SW480 (cell line): ENCODE measurements at regions not wholly inside any gene's neighbourhood (a gene's known extent, or its start where the extent isn't known, plus 50 kb on each side); places are given as distances from the start of the nearest gene placed in this dataset.

ENCODE experiments used
- DNase-seq: peaks from one replicate; pipeline ENCODE4 v3.0.0-alpha.2; 2016; ENCODE audit warnings: low spot score

DNA sequence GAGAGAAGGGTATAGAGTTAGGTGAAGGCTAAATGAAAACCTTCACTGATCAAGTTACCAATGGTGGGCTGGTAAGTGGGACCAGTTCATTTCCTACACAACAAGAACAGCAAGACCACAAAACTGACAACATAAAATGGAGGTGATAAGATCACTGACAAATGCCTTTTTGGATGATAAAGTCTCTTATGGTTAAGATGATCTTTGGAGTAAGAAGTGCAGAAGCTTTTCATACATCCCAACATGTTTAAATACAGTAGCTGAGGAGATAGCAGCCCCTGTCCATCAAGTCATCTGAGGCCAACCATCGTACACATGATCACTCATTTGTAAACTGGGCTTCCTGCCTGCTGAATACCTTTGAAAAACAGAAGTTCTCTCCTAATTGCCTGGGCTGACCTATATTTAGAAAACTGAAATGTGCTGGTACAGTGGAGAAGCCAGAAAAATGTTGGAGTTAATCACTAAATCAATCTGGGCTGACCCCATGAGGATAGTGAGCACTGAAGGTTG, 259.0 kb upstream of the ZFHX3 start:
- DNase-seq = no peak

DNA sequence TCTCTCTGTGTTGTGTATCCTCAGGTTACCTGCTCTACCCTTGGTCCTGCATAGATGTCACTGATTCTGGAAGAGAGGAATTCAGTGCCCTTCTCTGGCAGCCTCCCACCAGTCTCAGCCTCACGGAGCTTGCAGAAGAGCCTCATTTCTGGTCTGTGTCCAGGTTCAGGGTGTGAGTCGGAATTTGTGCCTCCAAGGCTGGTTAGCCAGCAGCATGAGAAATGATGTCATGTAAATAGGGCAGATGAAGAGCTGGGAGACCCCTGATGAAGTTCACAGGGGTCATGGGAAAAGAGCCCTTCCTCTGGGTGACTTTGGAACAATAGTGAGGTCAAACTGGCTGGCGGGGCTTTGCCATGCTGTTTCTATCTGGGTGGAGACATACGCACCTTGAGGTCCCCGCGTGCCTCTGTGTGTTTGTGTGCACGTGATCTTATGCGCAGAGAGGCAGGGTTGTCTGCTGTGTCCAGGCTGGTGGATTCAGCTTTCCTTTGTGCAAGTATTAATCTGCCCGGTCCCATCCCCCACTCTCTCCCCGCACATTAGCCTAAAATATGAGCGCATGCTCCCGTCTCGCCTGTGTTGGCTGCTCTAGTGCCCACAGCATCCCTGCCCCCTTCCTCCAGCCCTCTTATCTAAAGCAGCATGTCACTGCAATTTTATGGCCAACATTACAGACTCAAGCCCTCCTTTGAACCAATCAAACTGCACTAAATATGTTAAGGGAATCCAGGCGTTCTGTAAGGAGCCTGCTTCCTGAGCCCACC, 256.3 kb upstream of the ZFHX3 start:
- no peak for DNase-seq

GRCh38 chr16:73302942-73303341, 255.0 kb upstream of the ZFHX3 start:
- DNase-seq = no peak

DNA sequence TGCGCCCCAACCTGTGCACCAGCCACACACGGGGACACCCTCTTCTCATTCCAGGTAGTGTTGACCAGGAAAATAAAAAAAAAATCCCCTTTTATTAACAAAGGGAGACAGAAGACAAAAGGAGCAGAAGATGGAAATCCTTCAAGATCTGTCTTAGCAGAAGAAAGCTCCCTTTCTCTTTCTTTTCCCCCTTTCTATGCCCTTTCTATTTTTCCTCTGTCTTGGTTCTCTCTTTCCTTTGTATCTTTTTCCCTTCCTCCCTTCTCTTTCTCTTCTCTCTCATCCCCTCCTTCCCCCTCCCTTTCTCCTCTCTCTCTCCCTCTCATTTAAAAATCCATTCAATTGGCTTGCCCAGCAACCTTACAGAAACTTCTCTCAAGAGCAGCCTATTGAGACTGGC, 254.1 kb upstream of the ZFHX3 start:
- DNase-seq = no peak

DNA sequence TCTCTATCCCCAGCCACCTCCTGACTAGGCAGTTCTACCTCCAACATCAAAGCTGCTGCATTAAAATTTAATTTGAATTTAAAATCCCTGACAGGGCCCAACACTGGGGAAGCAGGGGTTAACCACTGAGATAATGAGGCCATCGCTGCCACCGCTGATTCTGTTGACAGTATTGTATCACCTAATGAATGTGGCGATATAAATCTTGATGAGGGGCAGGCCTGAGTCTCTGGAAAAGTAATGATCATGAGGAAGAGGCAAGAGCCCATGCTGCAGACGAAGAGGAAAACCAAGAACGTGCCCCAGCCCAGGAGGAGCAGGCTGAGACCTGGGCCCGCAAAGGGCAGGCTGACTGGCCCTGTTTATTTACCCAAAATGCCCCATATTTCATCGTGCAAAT, 251.4 kb upstream of the ZFHX3 start:
- DNase-seq = no peak

GRCh38 chr16:73298562-73298961, 250.6 kb upstream of the ZFHX3 start:
- peak; percentile 54 for DNase-seq

DNA sequence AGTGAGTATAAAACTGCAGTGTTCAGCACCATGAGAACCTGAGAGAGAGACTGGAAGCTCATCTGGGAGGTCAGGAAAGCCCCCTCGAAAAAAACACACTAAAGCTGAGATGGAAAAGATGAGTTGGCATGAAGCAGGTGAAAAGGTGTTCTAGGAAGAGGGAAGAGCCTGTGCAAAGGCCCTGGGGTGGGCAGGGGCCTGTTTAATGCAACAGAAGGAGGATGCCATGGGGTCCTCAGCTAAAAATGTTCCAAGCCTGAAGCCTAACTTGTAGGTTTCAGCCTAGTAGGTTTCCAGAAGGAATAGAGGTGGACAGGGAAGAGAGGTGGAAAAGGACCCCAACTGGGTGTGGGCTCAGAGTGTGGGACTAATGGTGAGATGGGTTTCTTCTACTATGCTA, 242.3 kb upstream of the ZFHX3 start:
- DNase-seq = no peak

- no peak for DNase-seq
Measured at GRCh38 chr16:73289232-73289631, 241.3 kb upstream of the ZFHX3 start.

- no peak for DNase-seq
Measured at GRCh38 chr16:73288520-73288919, 240.6 kb upstream of the ZFHX3 start.

DNA sequence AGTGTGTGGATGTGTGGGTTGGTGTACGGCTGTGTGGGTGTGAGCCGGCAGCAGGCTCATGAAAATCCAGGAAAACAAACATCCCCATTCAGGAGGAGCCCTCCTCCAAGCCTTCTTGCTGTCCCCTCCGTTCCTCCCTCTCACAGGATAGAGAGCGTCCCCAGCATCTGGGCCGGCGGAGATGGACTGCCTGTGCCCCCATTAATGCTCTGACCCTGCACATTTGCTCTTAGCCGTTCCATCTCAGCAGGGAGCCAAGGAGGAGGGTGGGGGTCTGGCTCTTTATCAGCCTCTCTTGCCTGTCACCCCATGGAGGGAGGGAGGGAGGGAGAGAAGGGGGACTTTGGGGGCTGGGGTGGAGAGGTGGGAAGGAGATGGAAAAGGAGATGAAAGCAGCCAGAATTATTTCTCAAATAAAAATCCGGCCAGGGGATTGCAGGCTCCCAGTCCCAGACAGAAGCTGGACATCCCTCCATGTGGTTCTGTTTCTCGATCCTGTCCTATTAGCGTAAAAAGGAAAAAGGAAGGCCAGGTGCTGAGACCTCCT, 240.0 kb upstream of the ZFHX3 start:
- DNase-seq = no peak

DNA sequence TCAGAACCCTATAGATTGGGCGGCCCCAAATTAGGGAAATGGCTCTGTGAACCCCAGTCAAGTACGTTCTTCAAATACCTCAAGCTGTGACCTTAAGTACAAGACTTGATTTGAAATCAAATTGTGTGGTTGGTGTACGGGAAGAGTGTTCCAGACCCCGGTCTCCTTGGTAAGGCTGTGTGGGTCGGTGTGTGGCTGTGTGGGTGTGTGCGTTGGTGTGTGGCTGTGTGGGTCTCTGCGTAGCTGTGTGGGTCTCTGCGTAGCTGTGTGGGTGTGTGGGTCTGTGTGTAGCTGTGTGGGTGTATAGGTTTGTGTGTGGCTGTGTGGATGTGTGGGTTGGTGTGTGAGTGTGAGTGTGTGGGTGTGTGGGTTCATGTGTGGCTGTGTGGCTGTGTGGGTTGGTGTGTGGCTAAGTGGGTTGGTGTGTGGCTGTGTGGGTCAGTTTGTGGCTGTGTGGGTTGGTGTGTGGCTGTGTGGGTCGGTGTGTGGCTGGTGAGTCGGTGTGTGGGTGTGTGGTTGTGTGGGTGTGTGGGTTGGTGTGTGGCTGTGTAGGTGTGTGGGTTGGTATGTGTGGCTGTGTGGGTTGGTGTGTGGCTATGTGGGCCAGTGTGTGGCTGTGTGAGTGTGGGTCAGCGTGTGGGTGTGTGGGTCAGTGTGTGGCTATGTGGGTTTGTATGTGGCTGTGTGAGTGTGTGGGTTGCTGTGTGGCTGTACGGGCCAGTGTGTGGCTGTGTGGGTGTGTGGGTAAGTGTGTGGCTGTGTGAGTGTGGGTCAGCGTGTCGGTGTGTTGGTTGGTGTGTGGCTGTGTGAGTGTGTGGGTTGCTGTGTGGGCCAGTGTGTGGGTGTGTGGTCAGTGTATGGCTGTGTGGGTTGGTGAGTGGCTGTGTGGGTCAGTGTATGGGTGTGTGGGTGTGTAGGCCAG, 238.7 kb upstream of the ZFHX3 start:
- DNase-seq = no peak

DNA sequence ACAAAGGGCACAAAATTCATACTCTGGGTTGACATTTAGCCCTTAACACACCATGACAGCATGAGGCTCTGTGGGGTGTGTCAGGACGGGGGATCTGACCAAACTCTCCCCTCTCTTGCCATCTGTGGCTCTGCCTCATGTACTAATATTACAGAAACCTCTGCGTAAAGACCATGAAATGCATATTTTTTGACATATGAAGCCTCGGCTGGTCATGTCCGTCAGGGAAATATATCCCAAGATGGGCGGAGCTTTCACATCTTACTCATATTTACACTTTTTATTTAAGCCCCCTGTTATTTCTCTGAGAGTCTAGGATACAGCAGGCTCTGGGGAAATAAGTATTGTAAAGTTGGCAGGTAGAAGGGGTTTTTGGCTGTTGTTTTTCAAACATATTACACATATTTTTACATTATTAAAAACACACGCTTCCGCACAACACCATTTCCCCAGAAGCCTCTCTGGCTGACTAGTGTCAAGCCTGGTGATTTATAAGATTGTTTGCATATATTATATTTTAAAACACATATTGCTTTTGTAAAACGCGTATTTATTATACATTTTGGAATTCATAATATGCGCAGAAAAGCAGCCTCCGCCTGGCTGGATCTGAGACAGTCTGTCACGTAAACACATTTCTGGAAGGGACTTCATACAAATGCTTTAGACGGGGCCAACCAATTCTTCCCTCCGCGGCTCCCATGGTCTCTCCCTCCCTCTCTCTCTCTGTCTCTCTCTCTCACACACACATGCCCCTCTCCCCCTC, 237.7 kb upstream of the ZFHX3 start:
- DNase-seq = no peak

- no peak for DNase-seq
Measured at GRCh38 chr16:73280388-73280787, 232.5 kb upstream of the ZFHX3 start.

DNA sequence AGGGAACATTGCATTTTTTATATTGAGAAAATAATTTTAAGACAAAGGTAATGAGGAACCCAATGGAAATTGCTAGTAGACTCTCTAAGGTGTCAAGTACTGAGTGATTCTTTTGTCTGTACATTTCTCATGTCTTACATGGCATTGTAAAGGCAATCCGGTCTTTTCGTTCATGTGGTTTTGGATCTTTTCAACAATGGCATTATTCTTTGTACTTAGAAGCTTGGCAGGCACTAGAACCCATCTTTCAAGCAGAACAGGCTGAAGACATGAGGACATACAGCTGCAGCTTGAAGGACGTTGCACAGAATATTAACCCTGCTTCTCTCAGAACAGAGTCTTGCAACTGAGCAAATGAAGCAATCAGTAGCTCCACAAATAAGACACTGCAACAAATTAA, 231.5 kb upstream of the ZFHX3 start:
- DNase-seq = no peak

GRCh38 chr16:73277071-73277470, 229.1 kb upstream of the ZFHX3 start:
- DNase-seq = no peak

DNA sequence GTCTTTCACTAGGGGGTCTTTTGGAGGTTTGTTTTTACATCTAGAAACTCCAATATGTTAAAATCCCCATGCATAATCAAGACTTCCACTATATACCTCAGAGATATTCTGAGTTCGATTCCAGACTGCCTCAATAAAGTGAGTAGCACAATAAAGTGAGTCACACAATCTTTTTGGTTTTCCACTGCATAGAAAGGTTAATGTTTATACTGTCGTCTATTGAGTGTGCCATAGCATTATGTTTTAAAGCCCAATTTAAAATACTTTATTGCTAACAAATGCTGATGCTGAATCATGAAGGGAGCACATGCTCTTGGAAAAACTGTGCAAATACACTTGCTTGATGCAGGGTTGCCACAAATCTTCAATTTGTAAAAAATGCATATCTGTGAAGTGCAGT, 227.5 kb upstream of the ZFHX3 start:
- no peak for DNase-seq

- DNase-seq = no peak
Measured at GRCh38 chr16:73275024-73275423, 227.1 kb upstream of the ZFHX3 start.

DNA sequence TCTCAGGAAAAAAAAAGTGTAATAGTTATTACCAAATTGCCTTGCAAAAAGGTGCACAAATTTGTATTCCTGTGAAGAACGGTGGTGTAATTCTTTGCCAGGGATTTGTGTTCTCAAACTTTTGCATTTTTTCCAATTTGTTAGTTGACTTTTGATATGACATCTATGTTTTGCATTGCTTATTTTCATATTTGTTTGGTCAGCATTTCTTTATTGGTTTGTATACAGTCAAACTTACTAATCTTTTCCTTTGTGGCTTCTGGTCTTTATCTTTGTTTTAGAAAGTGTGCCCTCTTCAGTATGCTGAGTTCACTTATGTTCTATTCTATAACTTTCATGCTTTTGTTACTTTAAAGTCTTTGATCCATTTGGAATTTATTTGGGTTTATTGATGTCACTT, 226.2 kb upstream of the ZFHX3 start:
- no peak for DNase-seq

- DNase-seq = peak; percentile 9
Measured at GRCh38 chr16:73268366-73268993, 220.6 kb upstream of the ZFHX3 start.

DNA sequence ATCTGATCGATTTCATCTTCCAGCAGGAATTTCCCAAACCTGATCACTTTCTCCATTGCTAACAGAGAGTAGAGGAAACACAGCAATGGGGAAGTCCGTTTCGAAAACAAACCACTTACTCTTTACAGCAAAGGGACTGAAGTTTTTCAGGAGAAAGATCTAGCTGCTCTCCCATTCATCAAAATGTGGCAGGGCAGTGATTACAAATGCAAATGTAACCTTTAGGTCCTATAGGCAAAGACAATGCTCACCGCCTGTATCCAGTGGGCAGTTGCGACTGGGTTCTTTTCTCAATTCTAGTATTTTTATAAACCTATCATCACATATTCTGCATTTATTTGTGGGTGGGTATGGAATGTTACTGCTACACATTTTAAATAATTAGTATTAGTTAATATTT, 218.0 kb upstream of the ZFHX3 start:
- DNase-seq = no peak

DNA sequence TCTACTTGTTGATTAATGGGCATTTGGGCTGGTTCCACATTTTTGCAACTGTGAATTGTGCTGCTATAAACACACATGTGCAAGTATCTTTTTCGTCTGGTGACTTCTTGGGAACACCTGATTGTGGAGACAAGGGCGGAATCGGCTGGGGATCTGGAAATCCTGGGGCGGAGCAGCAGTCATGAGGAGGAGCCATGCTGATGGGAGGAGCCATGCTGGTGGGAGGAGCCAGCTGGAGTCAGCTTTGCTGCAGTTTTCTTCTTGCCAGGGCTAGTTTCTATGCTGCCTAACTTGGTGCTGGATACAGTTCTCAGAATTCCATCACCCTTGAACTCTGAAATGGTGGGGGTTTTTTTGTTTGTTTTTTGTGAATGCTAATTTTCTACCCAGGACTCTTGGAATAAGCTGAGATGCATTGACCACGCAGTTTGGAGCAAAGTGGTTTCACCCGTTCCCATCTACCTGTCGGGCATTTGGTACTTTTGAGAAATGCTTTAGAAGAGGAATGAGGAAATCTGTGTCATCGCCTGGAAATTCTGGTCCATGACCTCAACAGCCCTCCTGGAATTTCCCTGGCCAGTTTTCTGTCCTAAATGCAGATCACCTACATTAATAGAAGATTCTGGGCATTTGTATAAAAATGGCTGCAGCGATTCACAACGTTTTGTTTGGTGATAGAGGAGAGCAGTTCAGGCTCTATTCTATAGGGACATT, 217.4 kb upstream of the ZFHX3 start:
- no peak for DNase-seq
